Osteoblast (primary cell): ENCODE measurements at regions not wholly inside any gene's neighbourhood (a gene's known extent, or its start where the extent isn't known, plus 50 kb on each side); places are given as distances from the start of the nearest gene placed in this dataset.

Experiments used
- DNase-seq: peaks from one replicate; pipeline ENCODE4 v3.0.0; 2011; ENCODE audit warnings: low spot score, mixed read lengths; ENCODE audit not compliant: insufficient read length; ENCODE audit errors: missing footprints
- H2AFZ ChIP-seq: 2 replicates; pipeline ENCODE4 v1.6.0; 2011; ENCODE audit warnings: mild to moderate bottlenecking, low read length
- H3K27ac ChIP-seq: 2 replicates; pipeline ENCODE4 v1.5.1; 2011; ENCODE audit warnings: mild to moderate bottlenecking, low read depth, low read length, moderate library complexity
- H3K27me3 ChIP-seq: 2 replicates; pipeline ENCODE4 v1.6.0; 2012; ENCODE audit warnings: mild to moderate bottlenecking, control low read depth, inconsistent platforms, low read length, moderate library complexity; ENCODE audit not compliant: insufficient read depth
- H3K36me3 ChIP-seq: 2 replicates; pipeline ENCODE4 v1.5.1; 2011; ENCODE audit warnings: mild to moderate bottlenecking, low read length, control low read depth, moderate library complexity; ENCODE audit not compliant: insufficient read depth
- H3K4me1 ChIP-seq: 2 replicates; pipeline ENCODE4 v1.5.1; 2011; ENCODE audit warnings: mild to moderate bottlenecking, low read length, control low read depth, moderate library complexity; ENCODE audit not compliant: insufficient read depth
- H3K4me2 ChIP-seq: 2 replicates; pipeline ENCODE4 v1.6.0; 2011; ENCODE audit warnings: mild to moderate bottlenecking, low read length; ENCODE audit not compliant: insufficient read depth
- H3K4me3 ChIP-seq: fragments of 200-600 bp; sonication (generic); 3 replicates; pipeline ENCODE4 v1.5.1; 2012; ENCODE audit warnings: mild to moderate bottlenecking, low read length, inconsistent platforms; ENCODE audit not compliant: insufficient read depth
- H3K79me2 ChIP-seq: 2 replicates; pipeline ENCODE4 v1.6.0; 2012; ENCODE audit warnings: mild to moderate bottlenecking, low read length, control low read depth, inconsistent platforms; ENCODE audit not compliant: insufficient read depth
- H3K9me3 ChIP-seq: 2 replicates; pipeline ENCODE4 v1.5.1; 2011; ENCODE audit warnings: low read depth, low read length, control low read depth
- H4K20me1 ChIP-seq: 2 replicates; pipeline ENCODE4 v1.6.0; 2012; ENCODE audit warnings: mild to moderate bottlenecking, low read length, control low read depth; ENCODE audit not compliant: insufficient read depth
- CTCF ChIP-seq: IDR thresholded peaks from 2 replicates; pipeline ENCODE4 v1.5.1; 2011; ENCODE audit warnings: mild to moderate bottlenecking, low read depth, low read length, moderate library complexity; ENCODE audit errors: extremely low read depth

DNA sequence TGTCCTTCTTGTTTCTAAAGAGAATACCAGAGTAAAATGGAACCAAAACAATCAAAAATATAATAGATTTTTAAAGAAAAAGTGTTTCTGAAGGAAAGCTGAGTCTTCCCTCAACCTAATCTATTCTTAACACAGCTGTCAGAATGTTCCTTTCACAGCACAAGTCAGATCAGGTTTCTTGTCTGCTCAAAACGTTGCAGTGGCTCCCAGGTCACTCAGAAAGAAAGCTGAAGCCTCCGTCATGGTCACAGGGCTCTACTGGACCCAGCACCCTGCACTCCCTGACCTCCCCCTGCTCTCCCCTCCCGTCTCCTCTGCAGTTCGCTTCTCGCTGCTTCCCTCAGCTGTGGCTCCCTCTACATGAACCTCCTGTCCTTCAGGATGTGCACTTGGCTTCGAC, 90.7 kb upstream of the PTPRM start:
- Histone ChIP-seq H3K79me2 (no peaks in the 10 kb centered on the region), H3K27ac (no peak overlapping the region), H3K4me2 (no peak overlapping the region), H3K36me3 (no peaks in the 10 kb centered on the region), H3K4me1 (no peaks in the 10 kb centered on the region), H3K4me3 (no peak overlapping the region), H3K27me3 (no peaks in the 10 kb centered on the region), H2AFZ (no peak overlapping the region), H3K9me3 (no peaks in the 10 kb centered on the region), H4K20me1 (no peaks in the 10 kb centered on the region)
- no peak for DNase-seq
- no peak for TF ChIP-seq CTCF

- no peak overlapping the region for H2AFZ ChIP-seq
- no peaks in the 10 kb centered on the region for H3K27me3 ChIP-seq
- H3K4me2 ChIP-seq, result no peak overlapping the region
- no peaks in the 10 kb centered on the region for H3K4me1 ChIP-seq
- H3K9me3 ChIP-seq, result no peaks in the 10 kb centered on the region
- TF ChIP-seq CTCF, result no peak
- H3K4me3 ChIP-seq, result no peak overlapping the region
- H3K36me3 ChIP-seq, result no peaks in the 10 kb centered on the region
- H4K20me1 ChIP-seq, result no peaks in the 10 kb centered on the region
- no peak for DNase-seq
- no peaks in the 10 kb centered on the region for H3K79me2 ChIP-seq
- no peak overlapping the region for H3K27ac ChIP-seq
Observed at GRCh38 chr18:7479756-7480155, 87.4 kb upstream of the PTPRM start.

- no peak for DNase-seq
- no peaks in the 10 kb centered on the region for H3K36me3 ChIP-seq
- H3K79me2 ChIP-seq, result no peaks in the 10 kb centered on the region
- H3K9me3 ChIP-seq, result no peaks in the 10 kb centered on the region
- no peaks in the 10 kb centered on the region for H3K27me3 ChIP-seq
- H4K20me1 ChIP-seq, result no peaks in the 10 kb centered on the region
- H2AFZ ChIP-seq, result no peak overlapping the region
- H3K4me2 ChIP-seq, result no peak overlapping the region
- TF ChIP-seq CTCF, result no peak
- no peak overlapping the region for H3K27ac ChIP-seq
- no peak overlapping the region for H3K4me3 ChIP-seq
- H3K4me1 ChIP-seq, result no peaks in the 10 kb centered on the region
Observed at GRCh38 chr18:7480879-7481278, 86.2 kb upstream of the PTPRM start.

DNA sequence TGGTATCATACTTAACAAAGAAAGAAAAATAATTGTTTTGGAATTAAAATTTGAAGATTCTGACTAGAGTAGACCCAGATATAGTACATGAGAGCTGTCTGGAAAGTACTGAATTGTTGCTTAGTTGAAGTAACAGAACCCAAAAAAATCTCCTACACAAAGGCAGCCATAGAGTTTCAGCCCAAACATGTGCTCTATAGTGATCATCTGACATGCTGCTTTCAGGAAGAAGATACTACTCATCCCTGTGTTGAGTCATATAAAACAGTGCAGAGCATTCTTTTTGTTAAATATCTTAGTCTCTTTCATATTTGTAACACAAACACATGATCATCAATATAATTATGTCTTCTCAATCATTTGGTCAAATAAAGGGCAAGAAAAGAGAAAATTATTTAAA, 84.8 kb upstream of the PTPRM start:
- H3K27me3 ChIP-seq, result no peaks in the 10 kb centered on the region
- no peaks in the 10 kb centered on the region for H3K36me3 ChIP-seq
- DNase-seq, result no peak
- TF ChIP-seq CTCF, result no peak
- H3K9me3 ChIP-seq, result no peaks in the 10 kb centered on the region
- no peaks in the 10 kb centered on the region for H3K4me1 ChIP-seq
- no peak overlapping the region for H3K4me2 ChIP-seq
- no peak overlapping the region for H3K27ac ChIP-seq
- H3K79me2 ChIP-seq, result no peaks in the 10 kb centered on the region
- H3K4me3 ChIP-seq, result no peak overlapping the region
- H4K20me1 ChIP-seq, result no peaks in the 10 kb centered on the region
- no peak overlapping the region for H2AFZ ChIP-seq
